Stomach (tissue), 8 donors: ENCODE measurements at regions not wholly inside any gene's neighbourhood (a gene's known extent, or its start where the extent isn't known, plus 50 kb on each side); places are given as distances from the start of the nearest gene placed in this dataset.

ENCODE experiments used
- DNase-seq, 2 donors: peaks; one replicate each; pipeline versions ENCODE4 v3.0.0 to v3.0.0-alpha.2; 2013 to 2019
- H3K27ac ChIP-seq, 5 donors: fragments of 200-600 bp in 4 of 5; sonication (generic) in 4 of 5; one replicate each; pipeline ENCODE4 v1.5.1; 2013 to 2019; ENCODE audit warnings: mild to moderate bottlenecking in 1 of 5, moderate library complexity in 1 of 5
- H3K27me3 ChIP-seq, 3 donors: fragments of 200-600 bp; sonication (generic); one replicate each; pipeline ENCODE4 v1.5.1; 2017 to 2019; ENCODE audit warnings: mixed run types in 1 of 3
- H3K36me3 ChIP-seq, 4 donors: fragments of 200-600 bp; sonication (generic); 1 replicate in 3 of 4; 2 replicates in 1 of 4; pipeline ENCODE4 v1.5.1; 2016 to 2019
- H3K4me1 ChIP-seq, 4 donors: fragments of 200-600 bp; sonication (generic); one replicate each; pipeline ENCODE4 v1.5.1; 2016 to 2019
- H3K4me3 ChIP-seq, 4 donors: fragments of 200-600 bp; sonication (generic) in 3 of 4; one replicate each; pipeline ENCODE4 v1.5.1; 2016 to 2019; ENCODE audit warnings: mild to moderate bottlenecking in 1 of 4
- H3K9me3 ChIP-seq, 4 donors: fragments of 200-600 bp; sonication (generic); one replicate each; pipeline ENCODE4 v1.5.1; 2016 to 2019
- CTCF ChIP-seq, 7 experiments: fragments of 450-650 bp in 4 of 7; fragments of 200-600 bp in 3 of 7; sonication (generic) in 3 of 7; IDR thresholded peaks; one replicate each; pipeline ENCODE4 v1.5.1; 2016 to 2019; ENCODE audit warnings: antibody characterized with exemption in 7 of 7, control low read depth in 2 of 7, mild to moderate bottlenecking in 1 of 7
- EP300 ChIP-seq: sonication (generic); formaldehyde crosslinking; IDR thresholded peaks from one replicate; pipeline ENCODE4 v1.6.1; 2017; ENCODE audit warnings: antibody characterized with exemption
- POLR2A ChIP-seq, 4 donors: fragments of 450-650 bp; IDR thresholded peaks; one replicate each; pipeline ENCODE4 v1.6.1; 2016; ENCODE audit warnings: antibody characterized with exemption in 4 of 4, control low read depth in 2 of 4, mild to moderate bottlenecking in 1 of 4, moderate library complexity in 1 of 4
- POLR2AphosphoS5 ChIP-seq, 3 donors: sonication (generic); formaldehyde crosslinking; IDR thresholded peaks; one replicate each; pipeline ENCODE4 v1.6.1; 2016; ENCODE audit warnings: antibody characterized with exemption in 3 of 3
- WGBS, 5 donors: extraction: QIAGEN DNeasy Blood & Tissue Kit in 3 of 5; methylation state at CpG; one replicate each; pipeline versions ENCODE4 v1.1.5 to v1.1.7; 2013 to 2018; 5-methylcytosine and 5-hydroxymethylcytosine counted together
- intact Hi-C: fragments of 100-400 bp; cut with DNase I; formaldehyde crosslinking; loops from one replicate; pipeline ENCODE4 v1.15.1; 2023; ENCODE audit warnings: low total_unique reads
- donor health status: healthy with polysubstance abuse.
- donor health status: Bipolar disorder and iron deficiency.
- donor health status: healthy.

GRCh38 chr2:126836761-126837679, 61.7 kb upstream of the TEX51 start:
- Histone ChIP-seq H3K36me3 (no peaks in the 10 kb centered on the region), H3K4me3 (no peak overlapping the region), H3K4me1 (no peaks in the 10 kb centered on the region), H3K27ac (no peak overlapping the region), H3K27me3 (peaks cover 0 to 16% (median 0%) of the 10 kb centered on the region in 3 donors), H3K9me3 (no peaks in the 10 kb centered on the region)
- intact Hi-C loops, result no loop called here
- WGBS, 5 donors, result 80 to 90% (median 89%) methylated on average over 17 to 20 of the region's 20 CpGs
- TF ChIP-seq POLR2AphosphoS5 (IDR thresholded peaks at IDR 0.05) (no peak), CTCF (IDR thresholded peaks at IDR 0.05) (no peak), EP300 (no peak), POLR2A (IDR thresholded peaks at IDR 0.05) (no peak)
- DNase-seq, result no peak

DNA sequence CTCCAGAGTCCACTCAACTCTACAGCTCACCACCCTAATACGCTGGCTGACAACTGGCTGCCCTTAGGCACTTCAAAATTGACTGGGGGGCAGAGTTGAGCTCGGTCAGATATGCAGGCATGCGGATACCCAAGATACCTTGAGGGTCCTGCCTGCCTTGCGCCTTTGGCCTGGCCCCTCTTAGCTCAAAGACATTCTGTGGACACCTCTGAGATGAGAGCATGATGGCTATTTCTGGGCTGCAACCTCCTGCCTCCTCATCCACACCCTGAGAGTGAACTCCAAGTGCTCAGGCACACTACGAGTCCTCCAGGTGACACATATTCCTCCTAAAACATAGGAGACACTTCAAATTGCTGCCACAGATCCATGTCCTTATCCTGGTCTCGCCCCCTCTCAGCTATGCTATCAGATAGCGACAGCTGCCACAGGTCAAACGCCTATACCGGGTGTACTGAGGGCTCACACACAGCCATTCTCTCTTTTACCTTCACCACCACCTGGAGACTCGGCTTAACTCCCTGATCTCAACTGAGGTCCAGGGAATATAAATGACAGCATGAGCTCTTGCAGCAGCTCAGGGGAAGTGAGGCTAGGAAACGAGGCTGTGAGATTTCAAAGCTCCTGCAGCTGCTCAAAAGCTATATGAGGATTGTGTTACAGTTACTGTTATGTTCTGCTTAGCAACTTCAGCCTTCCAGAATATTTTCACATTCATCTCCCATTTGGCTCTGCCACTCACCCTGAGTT, 60.5 kb upstream of the TEX51 start:
- H3K4me3 ChIP-seq, result no peak overlapping the region
- H3K27ac ChIP-seq, result no peak overlapping the region
- H3K9me3 ChIP-seq, result no peaks in the 10 kb centered on the region
- H3K36me3 ChIP-seq, result no peaks in the 10 kb centered on the region
- H3K4me1 ChIP-seq, result no peaks in the 10 kb centered on the region
- peaks cover 0 to 9% (median 0%) of the 10 kb centered on the region in 3 donors for H3K27me3 ChIP-seq
- 52 to 67% (median 62%) methylated on average over 9 to 11 of the region's 11 CpGs for WGBS, 5 donors
- no peak for TF ChIP-seq EP300
- no peak for TF ChIP-seq POLR2AphosphoS5 (IDR thresholded peaks at IDR 0.05)
- no peak for TF ChIP-seq POLR2A (IDR thresholded peaks at IDR 0.05)
- TF ChIP-seq CTCF (IDR thresholded peaks at IDR 0.05), result no peak
- intact Hi-C loops, result no loop called here
- peak in 1 of 2 donors; percentile 47 for DNase-seq

- H3K27me3 ChIP-seq, result peaks cover 0 to 9% (median 0%) of the 10 kb centered on the region in 3 donors
- no peaks in the 10 kb centered on the region for H3K9me3 ChIP-seq
- no peak overlapping the region for H3K27ac ChIP-seq
- WGBS, 5 donors, result 24 to 39% (median 30%) methylated on average over 3 of the region's 3 CpGs
- DNase-seq, result no peak
- TF ChIP-seq POLR2A (IDR thresholded peaks at IDR 0.05) (no peak), POLR2AphosphoS5 (IDR thresholded peaks at IDR 0.05) (no peak), CTCF (IDR thresholded peaks at IDR 0.05) (no peak)
- H3K36me3 ChIP-seq, result no peaks in the 10 kb centered on the region
- intact Hi-C loops, result no loop called here
- H3K4me1 ChIP-seq, result no peaks in the 10 kb centered on the region
- no peak overlapping the region for H3K4me3 ChIP-seq
Measured at GRCh38 chr2:126838716-126838985, 60.0 kb upstream of the TEX51 start.

DNA sequence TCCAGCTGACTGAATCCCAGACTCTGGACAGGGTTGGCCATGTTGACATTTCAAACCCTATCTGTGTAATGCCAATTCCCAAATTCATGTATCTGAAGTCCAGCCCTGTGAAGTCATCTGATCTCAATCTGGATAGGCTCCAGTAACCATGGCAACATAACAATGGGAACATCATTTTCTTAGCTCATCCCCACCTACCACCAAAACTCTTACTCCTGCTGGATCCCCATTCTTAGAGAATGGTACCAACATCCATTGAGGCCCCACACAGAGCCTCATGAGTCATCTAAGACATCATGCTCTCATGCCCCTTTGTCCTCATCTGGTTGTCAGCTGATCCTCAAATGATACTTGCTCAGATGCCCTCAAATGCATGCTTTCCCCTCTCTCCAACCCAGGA, 58.9 kb upstream of the TEX51 start:
- no peak overlapping the region for H3K4me3 ChIP-seq
- H3K4me1 ChIP-seq, result no peaks in the 10 kb centered on the region
- H3K27ac ChIP-seq, result no peak overlapping the region
- intact Hi-C loops, result no loop called here
- no peak for TF ChIP-seq EP300
- TF ChIP-seq POLR2A (IDR thresholded peaks at IDR 0.05), result no peak
- H3K27me3 ChIP-seq, result peaks cover 0 to 9% (median 0%) of the 10 kb centered on the region in 3 donors
- no peaks in the 10 kb centered on the region for H3K36me3 ChIP-seq
- peak in 1 of 2 donors; percentile 58 for DNase-seq
- H3K9me3 ChIP-seq, result no peaks in the 10 kb centered on the region

DNA sequence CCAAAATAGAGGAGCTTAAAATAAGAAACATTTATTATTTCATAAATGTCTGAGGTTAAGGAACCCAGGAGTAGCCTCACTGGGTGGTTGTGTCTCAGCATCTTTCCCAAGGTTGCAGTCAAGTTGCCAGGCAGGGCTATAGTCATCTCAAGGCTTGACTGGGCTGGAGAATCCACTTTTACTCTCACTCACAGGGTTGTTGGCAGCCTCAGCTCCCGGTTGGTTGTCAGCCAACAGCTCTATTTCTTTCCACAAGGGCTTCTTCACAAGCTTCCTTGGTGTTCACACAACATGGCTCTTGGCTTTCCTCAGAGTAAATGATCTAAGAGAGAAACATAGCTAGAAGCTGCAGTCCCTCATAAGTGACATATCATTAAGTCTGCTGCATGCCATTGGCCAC, 55.6 kb upstream of the TEX51 start:
- H3K9me3 ChIP-seq, result no peaks in the 10 kb centered on the region
- H3K36me3 ChIP-seq, result no peaks in the 10 kb centered on the region
- intact Hi-C loops, result no loop called here
- no peaks in the 10 kb centered on the region for H3K4me1 ChIP-seq
- H3K27ac ChIP-seq, result no peak overlapping the region
- no peak for DNase-seq
- 42 to 65% (median 55%) methylated on average over 1 of the region's 1 CpG for WGBS, 5 donors
- peaks cover 0 to 6% (median 0%) of the 10 kb centered on the region in 3 donors for H3K27me3 ChIP-seq
- H3K4me3 ChIP-seq, result no peak overlapping the region
- TF ChIP-seq EP300 (no peak), POLR2AphosphoS5 (IDR thresholded peaks at IDR 0.05) (no peak), CTCF (IDR thresholded peaks at IDR 0.05) (no peak), POLR2A (IDR thresholded peaks at IDR 0.05) (no peak)
